Thoracic aorta (tissue), 2 donors: ENCODE measurements at regions not wholly inside any gene's neighbourhood (a gene's known extent, or its start where the extent isn't known, plus 50 kb on each side); places are given as distances from the start of the nearest gene placed in this dataset.

Experiments
- ATAC-seq: fragments of 150-250 bp; one replicate; pipeline ENCODE4 v1.8.0; 2017; ENCODE audit warnings: low read depth; ENCODE audit not compliant: insufficient number of reproducible peaks, low FRiP score
- DNase-seq: peaks from one replicate; pipeline ENCODE4 v3.0.0-alpha.2; 2020; ENCODE audit warnings: low spot score
- H3K27ac ChIP-seq, 2 donors: fragments of 200-600 bp; sonication (generic); 1 replicate in 1 of 2; 2 replicates in 1 of 2; pipeline ENCODE4 v1.5.1; 2016; ENCODE audit warnings: mild to moderate bottlenecking in 2 of 2, moderate library complexity in 2 of 2
- H3K27me3 ChIP-seq: fragments of 200-600 bp; sonication (generic); replicated peaks from 2 replicates; pipeline ENCODE4 v1.6.0; 2016; ENCODE audit warnings: mild to moderate bottlenecking; ENCODE audit not compliant: insufficient read depth
- H3K36me3 ChIP-seq: fragments of 200-600 bp; sonication (generic); one replicate; pipeline ENCODE4 v1.5.1; 2016
- H3K4me1 ChIP-seq, 2 donors: fragments of 200-600 bp; sonication (generic); 1 replicate in 1 of 2; 2 replicates in 1 of 2; pipeline versions ENCODE4 v1.5.1 to v1.6.0; 2016; ENCODE audit warnings: low read depth in 2 of 2, mild to moderate bottlenecking in 1 of 2; ENCODE audit not compliant: control insufficient read depth in 1 of 2
- H3K4me3 ChIP-seq: fragments of 200-600 bp; sonication (generic); 2 replicates; pipeline ENCODE4 v1.5.1; 2016; ENCODE audit warnings: mild to moderate bottlenecking
- H3K9me3 ChIP-seq: fragments of 200-600 bp; sonication (generic); 2 replicates; pipeline ENCODE4 v1.5.1; 2016
- TF ChIP-seq, protein P1 (sequence below): fragments of 200-600 bp; sonication (generic); IDR thresholded peaks from one replicate; pipeline ENCODE4 v1.5.1; 2019; ENCODE audit warnings: antibody characterized with exemption

DNA sequence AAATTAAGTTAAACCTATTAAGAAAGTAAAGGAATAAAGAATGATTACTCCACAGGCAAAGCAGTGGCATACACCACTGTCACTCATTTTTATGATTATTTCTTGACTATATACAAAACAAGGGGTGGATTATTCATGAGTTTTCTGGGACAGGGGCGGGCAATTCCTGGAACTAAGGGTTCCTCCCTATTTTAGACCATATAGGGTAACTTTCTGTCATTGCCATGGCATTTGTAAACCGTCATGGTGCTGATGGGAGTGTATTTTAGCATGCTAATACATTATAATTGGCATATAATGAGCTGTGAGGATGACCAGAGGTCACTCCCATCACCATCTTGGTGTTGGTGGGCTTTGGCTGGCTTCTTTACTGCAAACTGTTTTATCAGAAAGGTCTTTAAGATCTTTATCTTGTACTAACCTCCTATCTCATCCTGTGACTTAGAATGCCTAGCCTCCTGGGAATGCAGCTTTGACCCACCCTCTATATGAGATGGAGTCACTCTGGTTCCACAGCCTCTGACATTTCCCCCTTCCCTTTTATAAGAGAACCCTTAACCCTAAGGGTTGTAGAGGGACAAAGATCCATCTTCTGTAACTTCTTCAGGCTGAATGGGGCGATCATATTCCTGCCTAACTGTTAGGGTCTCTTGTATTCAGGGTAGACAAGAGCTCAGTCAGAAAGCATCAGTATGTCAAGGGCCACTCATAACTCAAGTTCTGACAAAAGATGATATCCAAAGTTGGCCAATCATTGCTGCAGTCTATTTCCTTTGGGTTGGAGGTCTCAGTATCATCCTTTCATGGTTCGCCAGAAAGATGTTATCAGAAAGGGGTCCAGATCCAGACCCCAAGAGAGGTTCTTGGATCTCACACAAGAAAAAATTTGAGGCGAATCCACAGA is 79.5 kb upstream of the LIPC start:
- Histone ChIP-seq H3K27ac (no peak overlapping the region), H3K4me1 (no peaks in the 10 kb centered on the region), H3K36me3 (no peaks in the 10 kb centered on the region), H3K4me3 (no peak overlapping the region), H3K27me3 (no peaks in the 10 kb centered on the region), H3K9me3 (no peaks in the 10 kb centered on the region)
- ATAC-seq, result no peak
- TF ChIP-seq, protein P1, sequence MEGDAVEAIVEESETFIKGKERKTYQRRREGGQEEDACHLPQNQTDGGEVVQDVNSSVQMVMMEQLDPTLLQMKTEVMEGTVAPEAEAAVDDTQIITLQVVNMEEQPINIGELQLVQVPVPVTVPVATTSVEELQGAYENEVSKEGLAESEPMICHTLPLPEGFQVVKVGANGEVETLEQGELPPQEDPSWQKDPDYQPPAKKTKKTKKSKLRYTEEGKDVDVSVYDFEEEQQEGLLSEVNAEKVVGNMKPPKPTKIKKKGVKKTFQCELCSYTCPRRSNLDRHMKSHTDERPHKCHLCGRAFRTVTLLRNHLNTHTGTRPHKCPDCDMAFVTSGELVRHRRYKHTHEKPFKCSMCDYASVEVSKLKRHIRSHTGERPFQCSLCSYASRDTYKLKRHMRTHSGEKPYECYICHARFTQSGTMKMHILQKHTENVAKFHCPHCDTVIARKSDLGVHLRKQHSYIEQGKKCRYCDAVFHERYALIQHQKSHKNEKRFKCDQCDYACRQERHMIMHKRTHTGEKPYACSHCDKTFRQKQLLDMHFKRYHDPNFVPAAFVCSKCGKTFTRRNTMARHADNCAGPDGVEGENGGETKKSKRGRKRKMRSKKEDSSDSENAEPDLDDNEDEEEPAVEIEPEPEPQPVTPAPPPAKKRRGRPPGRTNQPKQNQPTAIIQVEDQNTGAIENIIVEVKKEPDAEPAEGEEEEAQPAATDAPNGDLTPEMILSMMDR, result no peak
- DNase-seq, result no peak

DNA sequence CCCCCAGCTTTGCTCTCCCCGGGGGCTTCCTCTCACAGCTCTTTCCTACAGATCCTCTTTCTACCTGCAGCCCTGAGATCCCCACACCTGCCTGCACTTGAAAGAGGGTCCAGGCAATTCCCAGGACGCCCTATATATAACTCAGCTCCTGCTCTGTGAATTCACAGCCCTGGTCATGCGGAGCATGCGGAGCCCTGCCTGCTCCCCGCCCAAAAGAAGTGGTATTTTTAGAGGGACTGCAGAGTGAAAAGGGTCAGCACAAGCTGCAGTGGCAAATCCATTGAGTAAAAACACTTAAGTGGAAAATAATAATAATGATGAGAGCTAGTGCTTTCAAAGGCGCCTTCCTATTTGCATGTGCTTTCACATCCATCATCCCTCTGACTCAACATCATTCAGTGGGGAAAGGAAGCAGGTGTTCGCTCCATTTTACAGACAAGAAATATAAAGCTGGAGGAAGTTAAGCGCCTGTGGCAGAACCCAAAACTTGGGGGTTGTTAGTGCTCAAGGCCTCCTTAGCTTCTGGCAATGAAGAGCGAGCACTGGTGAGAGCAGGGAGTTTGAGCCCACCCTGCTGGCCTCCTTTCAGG is 76.3 kb upstream of the LIPC start:
- H3K4me3 ChIP-seq, result no peak overlapping the region
- TF ChIP-seq, protein P1, result no peak
- H3K36me3 ChIP-seq, result no peaks in the 10 kb centered on the region
- DNase-seq (no peak), ATAC-seq (no peak)
- no peak overlapping the region for H3K27ac ChIP-seq
- no peaks in the 10 kb centered on the region for H3K4me1 ChIP-seq
- no peaks in the 10 kb centered on the region for H3K9me3 ChIP-seq
- no peaks in the 10 kb centered on the region for H3K27me3 ChIP-seq

DNA sequence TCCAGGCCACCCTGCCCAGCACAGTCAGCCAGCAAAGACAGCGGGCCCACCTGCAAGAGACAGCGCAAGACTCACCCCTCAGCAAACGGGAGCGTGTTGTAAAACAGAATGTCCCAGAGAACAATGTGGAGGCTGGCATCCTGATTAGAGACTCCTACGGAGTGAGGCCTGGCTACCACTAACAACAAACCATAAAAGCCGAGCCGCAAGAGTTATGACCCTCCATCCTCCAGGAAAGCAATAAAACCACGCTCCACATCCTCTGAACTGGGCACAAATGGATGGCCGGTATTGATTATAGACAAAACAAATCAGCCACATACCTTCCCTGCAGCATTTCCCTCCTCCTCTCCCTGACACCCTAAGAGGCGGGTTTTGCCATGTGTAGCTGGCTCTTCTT is 75.8 kb upstream of the LIPC start:
- ATAC-seq (no peak), DNase-seq (no peak)
- no peaks in the 10 kb centered on the region for H3K27me3 ChIP-seq
- no peaks in the 10 kb centered on the region for H3K4me1 ChIP-seq
- no peak overlapping the region for H3K4me3 ChIP-seq
- TF ChIP-seq, protein P1, result no peak
- H3K9me3 ChIP-seq, result no peaks in the 10 kb centered on the region
- no peaks in the 10 kb centered on the region for H3K36me3 ChIP-seq
- H3K27ac ChIP-seq, result no peak overlapping the region

DNA sequence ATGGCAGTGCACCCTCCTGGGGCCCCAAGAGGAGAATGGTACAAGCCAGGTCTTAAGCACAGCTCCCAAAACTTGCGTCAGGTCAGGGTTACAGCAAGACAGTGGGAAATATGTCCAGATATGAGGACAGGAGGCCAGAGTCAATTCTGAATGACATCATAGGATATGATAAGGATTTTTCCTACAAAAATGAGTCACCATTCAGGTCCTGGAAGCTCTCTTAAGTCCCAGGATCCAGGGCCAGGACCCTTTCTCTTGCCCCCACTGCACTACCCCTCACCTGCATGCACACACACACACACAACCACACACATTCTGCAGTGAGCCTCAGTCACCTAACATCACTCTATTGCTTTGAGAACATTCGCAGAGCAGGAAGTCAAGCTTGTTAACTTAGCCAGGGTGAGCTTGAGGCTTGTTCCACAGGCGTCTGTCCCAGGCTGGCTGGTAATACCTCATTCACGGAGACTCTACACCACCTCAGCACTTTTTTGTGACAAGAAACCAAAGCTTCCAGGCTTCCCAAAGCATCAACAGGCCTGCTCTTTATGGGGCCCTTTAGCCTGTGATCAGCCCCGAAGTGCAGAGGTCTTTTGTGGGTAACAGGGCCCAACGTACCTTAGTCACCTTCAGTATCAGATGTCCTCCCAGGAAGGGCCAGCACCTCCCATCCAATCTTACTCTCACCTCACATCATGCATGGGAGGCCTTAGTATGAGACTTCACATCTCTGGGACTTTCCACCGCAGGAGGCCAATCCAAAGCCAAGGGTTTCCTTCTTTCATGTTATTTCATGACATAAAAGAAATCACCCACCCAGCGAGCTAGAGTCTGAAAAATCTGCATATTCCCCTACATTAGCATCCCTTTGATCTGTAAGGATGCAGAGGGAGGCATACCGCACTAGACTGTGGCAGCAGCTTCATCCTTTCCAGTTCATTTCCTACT is 74.0 kb upstream of the LIPC start:
- Histone ChIP-seq H3K4me1 (no peaks in the 10 kb centered on the region), H3K36me3 (no peaks in the 10 kb centered on the region), H3K4me3 (no peak overlapping the region), H3K9me3 (no peaks in the 10 kb centered on the region), H3K27ac (no peak overlapping the region), H3K27me3 (no peaks in the 10 kb centered on the region)
- TF ChIP-seq, protein P1, result no peak
- ATAC-seq (no peak), DNase-seq (no peak)
